HCT116 (cell line): ENCODE measurements at regions not wholly inside any gene's neighbourhood (a gene's known extent, or its start where the extent isn't known, plus 50 kb on each side); places are given as distances from the start of the nearest gene placed in this dataset.

ENCODE experiments used
- ATAC-seq: fragments of 200-7000 bp; cut with Tn5 transposase; 2 replicates; pipeline ENCODE4 v1.9.1; 2020; ENCODE audit warnings: mild to moderate bottlenecking, moderate library complexity
- BruUV-seq: library from RNA; stranded (reverse); fragments of 400-500 nt; replicated peaks from 2 replicates; lab custom pipeline; 2021; lab: Mats Ljungman, UMichigan
- CTCF ChIA-PET: fragments of 300-600 bp; sonication (Branson Sonifier 250); formaldehyde crosslinking; loops from one replicate; lab custom pipeline; 2021; ENCODE audit warnings: antibody characterized with exemption; lab: Charles Lee
- POLR2A ChIA-PET: fragments of 300-600, 350-600 bp; sonication (Branson Sonifier 250); formaldehyde crosslinking; loops from one replicate; lab custom pipeline; 2021; ENCODE audit warnings: antibody characterized with exemption; lab: Charles Lee
- RAD21 ChIA-PET, 2 experiments: fragments of 300-600 bp; sonication (Branson Sonifier 250); formaldehyde crosslinking; loops; one replicate each; lab custom pipeline; 2023; ENCODE audit warnings: low total read pairs in 2 of 2; ENCODE audit not compliant: uncharacterized antibody in 2 of 2, unreplicated experiment in 2 of 2, low non-redundant PET in 1 of 2; lab: Charles Lee
- DNase-seq: peaks from one replicate; pipeline ENCODE4 v3.0.0-alpha.2; 2010; ENCODE audit warnings: low read depth, low spot score
- H2AFZ ChIP-seq: fragments of 200-600 bp; shearing (Covaris generic), sonication (generic); 2 replicates; pipeline ENCODE4 v1.6.1; 2017; ENCODE audit warnings: low read depth, mixed run types, mixed read lengths, antibody characterized with exemption, low read length; ENCODE audit not compliant: poor library complexity, severe bottlenecking
- H3K27ac ChIP-seq: 2 replicates; pipeline ENCODE4 v1.5.1; 2012; ENCODE audit warnings: low read depth, low read length
- H3K27me3 ChIP-seq: fragments of 200-600 bp; sonication (generic); 2 replicates; pipeline ENCODE4 v1.6.1; 2016; ENCODE audit warnings: mixed run types, low read length, mixed read lengths; ENCODE audit not compliant: insufficient read depth
- H3K36me3 ChIP-seq, 2 experiments: fragments of 200-500 bp in 1 of 2; fragments of 200-600 bp in 1 of 2; sonication (Bioruptor generic) in 1 of 2; sonication (generic) in 1 of 2; 2 replicates each; pipeline versions ENCODE4 v1.5.1 to v1.6.1; 2014 to 2016; ENCODE audit warnings: low read length in 2 of 2, inconsistent platforms in 1 of 2, mixed read lengths in 1 of 2, mixed run types in 1 of 2; ENCODE audit not compliant: insufficient read depth in 2 of 2, control insufficient read depth in 1 of 2
- H3K4me1 ChIP-seq, 2 experiments: fragments of 200-600 bp in 1 of 2; sonication (generic) in 1 of 2; 2 replicates each; pipeline versions ENCODE4 v1.5.1 to v1.6.1; 2012 to 2017; ENCODE audit warnings: low read length in 2 of 2, inconsistent platforms in 1 of 2, mild to moderate bottlenecking in 1 of 2, mixed read lengths in 1 of 2, mixed run types in 1 of 2, moderate library complexity in 1 of 2; ENCODE audit not compliant: insufficient read depth in 2 of 2, control insufficient read depth in 1 of 2
- H3K4me2 ChIP-seq: fragments of 200-600 bp; sonication (generic); 2 replicates; pipeline ENCODE4 v1.6.1; 2017; ENCODE audit warnings: mixed run types, low read length, mixed read lengths
- H3K4me3 ChIP-seq, 2 experiments: fragments of 200-600 bp in 1 of 2; sonication (generic) in 1 of 2; replicated peaks in 1 of 2; 2 replicates each; pipeline ENCODE4 v1.5.1; 2011 to 2016; ENCODE audit warnings: low read length in 2 of 2, control low read depth in 1 of 2, low read depth in 1 of 2, mild to moderate bottlenecking in 1 of 2, mixed read lengths in 1 of 2, mixed run types in 1 of 2
- H3K79me2 ChIP-seq: fragments of 200-600 bp; sonication (generic); 2 replicates; pipeline ENCODE4 v1.6.1; 2017; ENCODE audit warnings: mild to moderate bottlenecking, mixed run types, low read length, moderate library complexity, mixed read lengths; ENCODE audit not compliant: insufficient read depth
- H3K9ac ChIP-seq: fragments of 200-600 bp; sonication (generic); 2 replicates; pipeline ENCODE4 v1.6.1; 2016; ENCODE audit warnings: low read length, mixed read lengths
- H3K9me2 ChIP-seq: fragments of 200-600 bp; sonication (generic), shearing (Covaris generic); 2 replicates; pipeline ENCODE4 v1.6.1; 2017; ENCODE audit warnings: mixed run types, mild to moderate bottlenecking, moderate library complexity; ENCODE audit not compliant: insufficient read depth
- H3K9me3 ChIP-seq, 2 experiments: fragments of 200-500 bp in 1 of 2; fragments of 200-600 bp in 1 of 2; sonication (Bioruptor generic) in 1 of 2; sonication (generic) in 1 of 2; 2 replicates each; pipeline ENCODE4 v1.6.1; 2014 to 2017; ENCODE audit warnings: low read length in 2 of 2, mixed read lengths in 2 of 2, inconsistent platforms in 1 of 2, low read depth in 1 of 2, mild to moderate bottlenecking in 1 of 2, mixed run types in 1 of 2, moderate library complexity in 1 of 2; ENCODE audit not compliant: control insufficient read depth in 1 of 2, insufficient read depth in 1 of 2
- H4K20me1 ChIP-seq: fragments of 200-600 bp; sonication (generic), shearing (Covaris generic); 2 replicates; pipeline ENCODE4 v1.6.1; 2017; ENCODE audit warnings: mixed run types, mild to moderate bottlenecking, moderate library complexity; ENCODE audit not compliant: insufficient read depth
- CBX3 ChIP-seq: IDR thresholded peaks from 2 replicates; pipeline ENCODE4 v1.6.1; 2012; ENCODE audit warnings: low read depth
- CEBPB ChIP-seq: IDR thresholded peaks from 2 replicates; pipeline ENCODE4 v1.6.1; 2012; ENCODE audit warnings: low read depth
- EZH2phosphoT487 ChIP-seq: fragments of 200-600 bp; IDR thresholded peaks from 2 replicates; pipeline ENCODE4 v1.6.1; 2018; ENCODE audit warnings: antibody characterized with exemption, borderline replicate concordance
- FOSL1 ChIP-seq: IDR thresholded peaks from 2 replicates; pipeline ENCODE4 v1.6.1; 2012; ENCODE audit warnings: low read depth
- JUND ChIP-seq: IDR thresholded peaks from 2 replicates; pipeline ENCODE4 v1.6.1; 2012
- POLR2A ChIP-seq: IDR thresholded peaks from 2 replicates; pipeline ENCODE4 v1.7.0; 2011; ENCODE audit warnings: borderline replicate concordance; ENCODE audit not compliant: insufficient read depth, insufficient read length; ENCODE audit errors: extremely low read depth
- POLR2AphosphoS5 ChIP-seq: IDR thresholded peaks from 2 replicates; pipeline ENCODE4 v1.6.1; 2011; ENCODE audit warnings: mild to moderate bottlenecking, low read depth, low read length, moderate library complexity
- SP1 ChIP-seq: IDR thresholded peaks from 2 replicates; pipeline ENCODE4 v1.6.1; 2012; ENCODE audit warnings: low read depth
- TCF7L2 ChIP-seq: IDR thresholded peaks from 2 replicates; pipeline ENCODE4 v1.7.0; 2011; ENCODE audit warnings: borderline replicate concordance, inconsistent platforms; ENCODE audit not compliant: insufficient read depth, insufficient read length; ENCODE audit errors: extremely low read depth
- ZFX ChIP-seq: fragments of 450-650 bp; IDR thresholded peaks from 2 replicates; pipeline ENCODE4 v1.6.1; 2017
- ZNF274 ChIP-seq: fragments of 200-500 bp; sonication (Bioruptor generic); IDR thresholded peaks from 2 replicates; pipeline ENCODE4 v1.6.1; 2014; ENCODE audit warnings: mild to moderate bottlenecking, low read depth, low read length, inconsistent platforms
- intact Hi-C: fragments of 100-400 bp; cut with micrococcal nuclease; formaldehyde crosslinking; loops from 2 replicates; pipeline ENCODE4 v1.10.0; 2022
- TF ChIP-seq, protein P1 (sequence below): IDR thresholded peaks from 2 replicates; pipeline ENCODE4 v1.6.1; 2012

GRCh38 chr17:77781536-77781935 lies 177.0 kb upstream of the TNRC6C start (continued):
- TF ChIP-seq POLR2A = no peak
- no peak for TF ChIP-seq ZNF274
- TF ChIP-seq POLR2AphosphoS5 = no peak
- TF ChIP-seq FOSL1 = no peak
- TF ChIP-seq ZFX = no peak

- intact Hi-C loops = no loop called here
- no peak overlapping the region for H3K4me2 ChIP-seq
- POLR2A ChIA-PET = no interaction called here
- no peak overlapping the region for H3K27ac ChIP-seq
- no peak for ATAC-seq
- H3K4me3 ChIP-seq = no peak overlapping the region
- no peaks in the 10 kb centered on the region for H3K9me3 ChIP-seq
- H3K9me2 ChIP-seq = no peaks in the 10 kb centered on the region
- no peaks in the 10 kb centered on the region for H4K20me1 ChIP-seq
- no peaks in the 10 kb centered on the region for H3K4me1 ChIP-seq
- RAD21 ChIA-PET = no interaction called here
- H2AFZ ChIP-seq = no peak overlapping the region
- no peak for TF ChIP-seq ZNF274
- TF ChIP-seq CEBPB = no peak
- TF ChIP-seq POLR2AphosphoS5 = no peak
- no peak for TF ChIP-seq EZH2phosphoT487
- TF ChIP-seq TCF7L2 = no peak
- TF ChIP-seq ZFX = no peak
- no peak for TF ChIP-seq SP1
- TF ChIP-seq, protein P1, sequence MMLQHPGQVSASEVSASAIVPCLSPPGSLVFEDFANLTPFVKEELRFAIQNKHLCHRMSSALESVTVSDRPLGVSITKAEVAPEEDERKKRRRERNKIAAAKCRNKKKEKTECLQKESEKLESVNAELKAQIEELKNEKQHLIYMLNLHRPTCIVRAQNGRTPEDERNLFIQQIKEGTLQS = no peak
- no peak for TF ChIP-seq JUND
- TF ChIP-seq CBX3 = no peak
- TF ChIP-seq, all 23 proteins: peak for 0
- no TSS peak for BruUV-seq
- Histone ChIP-seq H3K9ac (no peak overlapping the region), H3K27me3 (peaks cover 7% of the 10 kb centered on the region; the same call in 1 of the 2 replicates), H3K36me3 (no peaks in the 10 kb centered on the region), H3K79me2 (no peaks in the 10 kb centered on the region)
- no peak for DNase-seq
- CTCF ChIA-PET = no interaction called here
Observed at GRCh38 chr17:77782201-77782600, 176.3 kb upstream of the TNRC6C start.
